Neural progenitor cell (in vitro differentiated cells): ENCODE measurements at regions not wholly inside any gene's neighbourhood (a gene's known extent, or its start where the extent isn't known, plus 50 kb on each side); places are given as distances from the start of the nearest gene placed in this dataset.

ENCODE experiments used
- CTCF ChIP-seq: fragments of 200-600 bp; sonication (generic); IDR thresholded peaks from 2 replicates; pipeline ENCODE4 v1.5.1; 2017; ENCODE audit warnings: antibody characterized with exemption, mild to moderate bottlenecking
- EZH2phosphoT487 ChIP-seq: fragments of 200-600 bp; sonication (generic); IDR thresholded peaks from 2 replicates; pipeline ENCODE4 v1.6.1; 2017; ENCODE audit warnings: antibody characterized with exemption

GRCh38 chr4:23728971-23729370, 160.9 kb downstream of the PPARGC1A start:
- TF ChIP-seq CTCF (no peak), EZH2phosphoT487 (no peak)
